ENCODE measurements at regions not wholly inside any gene's neighbourhood (a gene's known extent, or its start where the extent isn't known, plus 50 kb on each side); places are given as distances from the start of the nearest gene placed in this dataset.

DNA sequence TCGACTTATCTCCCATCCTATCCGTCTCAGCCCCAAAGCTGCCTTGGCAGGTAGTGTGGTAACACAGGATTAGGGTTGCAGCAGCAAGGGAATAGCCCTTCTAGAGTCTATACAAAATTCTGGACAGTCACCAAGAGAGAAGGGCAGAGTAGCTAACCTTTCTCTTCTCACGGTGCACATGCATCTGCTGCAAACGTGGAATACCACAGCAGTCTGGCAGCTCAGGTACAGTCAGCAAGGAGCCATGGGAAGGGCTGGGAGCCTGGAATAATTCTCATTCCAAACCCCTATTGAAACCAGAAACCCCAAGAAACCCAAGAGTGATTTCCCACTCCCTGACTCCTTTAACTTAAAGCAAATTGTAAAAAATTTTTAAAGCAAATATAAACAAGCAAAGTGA, 92.3 kb upstream of the THRB start:
- Histone ChIP-seq H3K4me3 (ENCODE audit: low read depth in 2 of 2, low read length in 2 of 2) (no peak overlapping the region), H3K9me3 (ENCODE audit: control insufficient read depth, insufficient read depth, low read depth, low read length) (no peaks in the 10 kb centered on the region), H3K36me3 (ENCODE audit: control insufficient read depth, insufficient read depth, low read length) (no peaks in the 10 kb centered on the region), H3K27me3 (ENCODE audit: control insufficient read depth, insufficient read depth, low read length) (no peaks in the 10 kb centered on the region; the same call in 1 of the 2 replicates), H3K4me1 (ENCODE audit: control insufficient read depth, insufficient read depth, low read length) (no peaks in the 10 kb centered on the region), H3K27ac (ENCODE audit: low read length) (no peak overlapping the region)
- DNase-seq (ENCODE audit: low read depth, low spot score) (no peak), ATAC-seq (no peak)
- TF ChIP-seq SIN3A (IDR thresholded peaks at IDR 0.05; ENCODE audit: borderline replicate concordance, insufficient read depth, low read depth, low read length) (no peak), REST (IDR thresholded peaks at IDR 0.05; ENCODE audit: insufficient read depth in 1 of 2, low read depth in 2 of 2, low read length in 1 of 2) (no peak), TCF7L2 (IDR thresholded peaks at IDR 0.05; ENCODE audit: low read depth, low read length) (no peak), POLR2AphosphoS5 (IDR thresholded peaks at IDR 0.05; ENCODE audit: low read depth, low read length) (no peak)
- TF ChIP-seq, protein P1, sequence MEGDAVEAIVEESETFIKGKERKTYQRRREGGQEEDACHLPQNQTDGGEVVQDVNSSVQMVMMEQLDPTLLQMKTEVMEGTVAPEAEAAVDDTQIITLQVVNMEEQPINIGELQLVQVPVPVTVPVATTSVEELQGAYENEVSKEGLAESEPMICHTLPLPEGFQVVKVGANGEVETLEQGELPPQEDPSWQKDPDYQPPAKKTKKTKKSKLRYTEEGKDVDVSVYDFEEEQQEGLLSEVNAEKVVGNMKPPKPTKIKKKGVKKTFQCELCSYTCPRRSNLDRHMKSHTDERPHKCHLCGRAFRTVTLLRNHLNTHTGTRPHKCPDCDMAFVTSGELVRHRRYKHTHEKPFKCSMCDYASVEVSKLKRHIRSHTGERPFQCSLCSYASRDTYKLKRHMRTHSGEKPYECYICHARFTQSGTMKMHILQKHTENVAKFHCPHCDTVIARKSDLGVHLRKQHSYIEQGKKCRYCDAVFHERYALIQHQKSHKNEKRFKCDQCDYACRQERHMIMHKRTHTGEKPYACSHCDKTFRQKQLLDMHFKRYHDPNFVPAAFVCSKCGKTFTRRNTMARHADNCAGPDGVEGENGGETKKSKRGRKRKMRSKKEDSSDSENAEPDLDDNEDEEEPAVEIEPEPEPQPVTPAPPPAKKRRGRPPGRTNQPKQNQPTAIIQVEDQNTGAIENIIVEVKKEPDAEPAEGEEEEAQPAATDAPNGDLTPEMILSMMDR (IDR thresholded peaks at IDR 0.05) = no peak
- ChIA-PET CTCF (no interaction called here), POLR2A (no interaction called here)
- in situ Hi-C loops (cut with HindIII; ENCODE audit: low pct_unique_long_range_greater_than_20kb, low sequenced_read_pairs) (no loop called here), intact Hi-C loops (cut with micrococcal nuclease; ENCODE audit: unreplicated experiment) (no loop called here)
- BruUV-seq (replicated peaks) = no TSS peak

DNA sequence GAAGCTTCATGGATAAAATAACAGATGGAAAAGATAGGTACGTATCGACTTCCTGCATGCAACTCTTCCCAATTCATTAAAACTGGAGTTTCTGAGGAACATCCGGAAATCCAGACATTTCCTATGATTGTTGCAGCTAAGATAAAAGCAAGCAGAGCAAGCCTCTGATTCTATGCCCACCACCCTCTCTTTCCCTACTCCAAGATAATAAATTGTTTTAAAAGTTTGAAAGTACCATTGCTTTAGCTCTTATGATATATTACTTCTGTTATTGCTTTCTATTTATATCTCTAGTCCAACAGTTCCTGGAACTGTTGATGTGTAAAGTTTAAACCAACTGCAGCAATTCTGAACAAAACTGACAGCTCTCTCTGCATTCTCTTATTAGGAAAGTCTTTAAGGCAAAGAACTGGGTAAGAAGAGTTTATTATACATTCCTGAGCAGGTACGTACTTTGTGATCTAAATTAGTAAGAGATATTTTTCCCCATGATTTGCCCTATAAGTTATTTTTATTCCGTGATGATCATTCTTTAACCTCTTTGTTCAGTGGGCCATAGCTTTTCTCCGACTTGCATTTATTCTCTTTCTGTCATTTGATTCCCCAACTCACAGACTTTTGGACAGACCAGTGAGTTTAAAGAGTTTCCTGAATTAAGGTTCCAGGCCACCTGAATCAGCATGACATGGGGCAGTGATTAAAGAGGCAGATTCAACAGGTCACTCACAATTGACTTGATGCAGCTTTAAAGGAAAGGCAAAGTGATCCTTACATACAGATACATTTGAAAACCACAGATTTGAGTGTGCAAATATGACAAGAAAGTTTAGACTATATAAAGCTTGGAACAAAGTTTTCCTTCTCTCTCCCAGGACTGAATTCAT, 94.2 kb upstream of the THRB start:
- H3K4me1 ChIP-seq (ENCODE audit: control insufficient read depth, insufficient read depth, low read length) = no peaks in the 10 kb centered on the region
- no peaks in the 10 kb centered on the region for H3K9me3 ChIP-seq (ENCODE audit: control insufficient read depth, insufficient read depth, low read depth, low read length)
- ChIA-PET CTCF (no interaction called here), POLR2A (no interaction called here)
- DNase-seq (ENCODE audit: low read depth, low spot score) (no peak), ATAC-seq (no peak)
- no peak overlapping the region for H3K27ac ChIP-seq (ENCODE audit: low read length)
- in situ Hi-C loops (cut with HindIII; ENCODE audit: low pct_unique_long_range_greater_than_20kb, low sequenced_read_pairs) (no loop called here), intact Hi-C loops (cut with micrococcal nuclease; ENCODE audit: unreplicated experiment) (no loop called here)
- no TSS peak for BruUV-seq (replicated peaks)
- no peaks in the 10 kb centered on the region for H3K36me3 ChIP-seq (ENCODE audit: control insufficient read depth, insufficient read depth, low read length)
- TF ChIP-seq SIN3A (IDR thresholded peaks at IDR 0.05; ENCODE audit: borderline replicate concordance, insufficient read depth, low read depth, low read length) (no peak), REST (IDR thresholded peaks at IDR 0.05; ENCODE audit: insufficient read depth in 1 of 2, low read depth in 2 of 2, low read length in 1 of 2) (no peak), POLR2AphosphoS5 (IDR thresholded peaks at IDR 0.05; ENCODE audit: low read depth, low read length) (no peak), TCF7L2 (IDR thresholded peaks at IDR 0.05; ENCODE audit: low read depth, low read length) (no peak)
- TF ChIP-seq, protein P1 (IDR thresholded peaks at IDR 0.05) = no peak
- no peak overlapping the region for H3K4me3 ChIP-seq (ENCODE audit: low read depth in 2 of 2, low read length in 2 of 2)
- no peaks in the 10 kb centered on the region; the same call in 1 of the 2 replicates for H3K27me3 ChIP-seq (ENCODE audit: control insufficient read depth, insufficient read depth, low read length)
